IMR-90 (cell line): ENCODE measurements at regions not wholly inside any gene's neighbourhood (a gene's known extent, or its start where the extent isn't known, plus 50 kb on each side); places are given as distances from the start of the nearest gene placed in this dataset.

Experiments
- ATAC-seq: fragments of 200-7000 bp; cut with Tn5 transposase; 2 replicates; pipeline ENCODE4 v1.9.1; 2020; ENCODE audit warnings: low read depth, mild to moderate bottlenecking, moderate library complexity
- BruUV-seq: library from RNA; stranded (reverse); fragments of 400-500 nt; replicated peaks from 2 replicates; lab custom pipeline; 2021; lab: Mats Ljungman, UMichigan
- CTCF ChIA-PET: fragments of 300-600 bp; formaldehyde crosslinking; extraction: SDS; loops from one replicate; lab custom pipeline; 2021; ENCODE audit warnings: antibody characterized with exemption; lab: Yijun Ruan, JAX
- POLR2A ChIA-PET: fragments of 300-600 bp; sonication (Branson Sonifier 250); formaldehyde crosslinking; loops from one replicate; lab custom pipeline; 2022; ENCODE audit warnings: antibody characterized with exemption; ENCODE audit not compliant: unreplicated experiment; lab: Charles Lee
- DNase-seq: peaks from one replicate; pipeline ENCODE4 v3.0.0; 2013
- H2AFZ ChIP-seq: replicated peaks from 2 replicates; pipeline ENCODE3; 2013; ENCODE audit warnings: low read length, mild to moderate bottlenecking; ENCODE audit not compliant: poor library complexity
- H2AK5ac ChIP-seq: 2 replicates; pipeline ENCODE4 v1.6.1; 2013; ENCODE audit warnings: low read depth, low read length, inconsistent platforms
- H2AK9ac ChIP-seq: replicated peaks from 2 replicates; pipeline ENCODE3; 2013; ENCODE audit warnings: mild to moderate bottlenecking, low read depth, low read length, moderate library complexity; ENCODE audit not compliant: poor library complexity
- H2BK120ac ChIP-seq: 2 replicates; pipeline ENCODE4 v1.6.1; 2013; ENCODE audit warnings: low read depth, low read length, inconsistent platforms
- H2BK15ac ChIP-seq: 3 replicates; pipeline ENCODE4 v1.6.1; 2013; ENCODE audit warnings: low read depth, low read length, inconsistent platforms
- H2BK20ac ChIP-seq: 2 replicates; pipeline ENCODE4 v1.6.1; 2013; ENCODE audit warnings: low read depth, mild to moderate bottlenecking, inconsistent platforms, low read length, moderate library complexity
- H2BK5ac ChIP-seq: 2 replicates; pipeline ENCODE4 v1.6.1; 2013; ENCODE audit warnings: mild to moderate bottlenecking, low read depth, low read length, inconsistent platforms; ENCODE audit not compliant: poor library complexity, severe bottlenecking
- H3K14ac ChIP-seq: replicated peaks from 2 replicates; pipeline ENCODE4 v1.6.1; 2013; ENCODE audit warnings: low read depth, low read length, inconsistent platforms
- H3K18ac ChIP-seq: 2 replicates; pipeline ENCODE4 v1.6.1; 2013; ENCODE audit warnings: low read depth, low read length, control low read depth
- H3K23ac ChIP-seq: 2 replicates; pipeline ENCODE4 v1.6.1; 2013; ENCODE audit warnings: low read depth, low read length, inconsistent platforms
- H3K27ac ChIP-seq: 2 replicates; pipeline ENCODE4 v1.5.1; 2013; ENCODE audit warnings: mild to moderate bottlenecking, control low read depth, low read length; ENCODE audit not compliant: insufficient read depth
- H3K27me3 ChIP-seq: 2 replicates; pipeline ENCODE4 v1.6.1; 2013; ENCODE audit warnings: low read length; ENCODE audit not compliant: control insufficient read depth, insufficient read depth
- H3K36me3 ChIP-seq: 2 replicates; pipeline ENCODE4 v1.6.1; 2013; ENCODE audit warnings: low read length, mixed read lengths; ENCODE audit not compliant: control insufficient read depth, insufficient read depth
- H3K4ac ChIP-seq: 2 replicates; pipeline ENCODE4 v1.6.1; 2013; ENCODE audit warnings: low read depth, low read length, inconsistent platforms
- H3K4me1 ChIP-seq: 2 replicates; pipeline ENCODE4 v1.6.1; 2013; ENCODE audit warnings: low read length, mixed read lengths; ENCODE audit not compliant: control insufficient read depth, insufficient read depth
- H3K4me2 ChIP-seq: 2 replicates; pipeline ENCODE4 v1.6.1; 2013; ENCODE audit warnings: low read depth, mild to moderate bottlenecking, control low read depth, low read length, moderate library complexity
- H3K4me3 ChIP-seq: 2 replicates; pipeline ENCODE4 v1.5.1; 2013; ENCODE audit warnings: low read depth, mild to moderate bottlenecking, control low read depth, low read length, moderate library complexity; ENCODE audit not compliant: insufficient read depth
- H3K56ac ChIP-seq: 2 replicates; pipeline ENCODE4 v1.6.1; 2013; ENCODE audit warnings: low read length, inconsistent platforms; ENCODE audit not compliant: insufficient read depth; ENCODE audit errors: extremely low read depth
- H3K79me1 ChIP-seq, 2 experiments: 2 replicates each; pipeline ENCODE4 v1.6.1; 2013; ENCODE audit warnings: low read length in 2 of 2, inconsistent platforms in 1 of 2, low read depth in 1 of 2
- H3K9ac ChIP-seq: 2 replicates; pipeline ENCODE4 v1.6.1; 2013; ENCODE audit warnings: low read depth, low read length, control low read depth
- H3K9me1 ChIP-seq: 2 replicates; pipeline ENCODE4 v1.6.1; 2013; ENCODE audit warnings: low read length, inconsistent platforms; ENCODE audit not compliant: insufficient read depth
- H3K9me3 ChIP-seq: 2 replicates; pipeline ENCODE4 v1.6.1; 2013; ENCODE audit warnings: low read length; ENCODE audit not compliant: control insufficient read depth, insufficient read depth
- H4K20me1 ChIP-seq: 2 replicates; pipeline ENCODE4 v1.6.1; 2013; ENCODE audit warnings: low read length, inconsistent platforms; ENCODE audit not compliant: insufficient read depth
- H4K5ac ChIP-seq: 2 replicates; pipeline ENCODE4 v1.6.1; 2013; ENCODE audit warnings: mild to moderate bottlenecking, low read depth, low read length, control low read depth
- H4K8ac ChIP-seq, 2 experiments: 2 replicates each; pipeline ENCODE4 v1.6.1; 2013; ENCODE audit warnings: low read depth in 2 of 2, low read length in 2 of 2, control low read depth in 1 of 2, inconsistent platforms in 1 of 2
- H4K91ac ChIP-seq: 2 replicates; pipeline ENCODE4 v1.6.1; 2013; ENCODE audit warnings: low read depth, low read length, inconsistent platforms; ENCODE audit not compliant: insufficient read depth
- CEBPB ChIP-seq: IDR thresholded peaks from 2 replicates; pipeline ENCODE4 v1.6.1; 2012; ENCODE audit warnings: low read depth, low read length, improper control_type of control experiment
- CHD1 ChIP-seq: IDR thresholded peaks from 2 replicates; pipeline ENCODE4 v1.6.1; 2012; ENCODE audit warnings: low read depth, low read length, improper control_type of control experiment
- CTCF ChIP-seq: conservative IDR thresholded peaks from 2 replicates; pipeline ENCODE4 v1.5.1; 2012; ENCODE audit warnings: mild to moderate bottlenecking, low read depth, low read length, improper control_type of control experiment
- ELK1 ChIP-seq: fragments of 150-350 bp; IDR thresholded peaks from 2 replicates; pipeline ENCODE4 v1.6.1; 2016; ENCODE audit warnings: low read depth, mild to moderate bottlenecking, low read length, moderate library complexity, borderline replicate concordance
- FOS ChIP-seq: fragments of 150-350 bp; IDR thresholded peaks from 2 replicates; pipeline ENCODE4 v1.6.1; 2016; ENCODE audit warnings: low read depth, low read length
- MAFK ChIP-seq: IDR thresholded peaks from 2 replicates; pipeline ENCODE4 v1.6.1; 2012; ENCODE audit warnings: low read depth, low read length, improper control_type of control experiment
- MXI1 ChIP-seq: IDR thresholded peaks from 2 replicates; pipeline ENCODE4 v1.6.1; 2012; ENCODE audit warnings: low read depth, mild to moderate bottlenecking, low read length, moderate library complexity, borderline replicate concordance
- NFE2L2 ChIP-seq: fragments of 150-350 bp; IDR thresholded peaks from 2 replicates; pipeline ENCODE4 v1.6.1; 2016; ENCODE audit warnings: low read depth, mild to moderate bottlenecking, low read length
- POLR2A ChIP-seq: IDR thresholded peaks from 2 replicates; pipeline ENCODE4 v1.6.1; 2012; ENCODE audit warnings: mild to moderate bottlenecking, low read depth, low read length
- RFX5 ChIP-seq: IDR thresholded peaks from 2 replicates; pipeline ENCODE4 v1.8.0; 2012; ENCODE audit warnings: low read depth, mild to moderate bottlenecking, low read length, moderate library complexity
- WGBS, 2 experiments: methylation state at CpG; one replicate each; pipeline versions ENCODE4 v1.1.5 to v1.1.7; 2013; ENCODE audit warnings: missing lambda C conversion rate in 2 of 2; ENCODE audit not compliant: insufficient read length in 1 of 2; ENCODE audit errors: extremely low coverage in 2 of 2; 5-methylcytosine and 5-hydroxymethylcytosine counted together
- dilution Hi-C: fragments of 300-500 bp; cut with HindIII; formaldehyde crosslinking; loops from one replicate; pipeline ENCODE4 v1.14.3; 2018; ENCODE audit warnings: low sequenced_read_pairs; ENCODE audit not compliant: unreplicated experiment
- in situ Hi-C: fragments of 300-500 bp; cut with MboI; formaldehyde crosslinking; loops from 3 replicates; pipeline ENCODE4 v1.14.3; 2019; ENCODE audit warnings: low sequenced_read_pairs, inconsistent platforms, mixed read lengths
- intact Hi-C: fragments of 100-400 bp; cut with micrococcal nuclease; formaldehyde crosslinking; loops from 2 replicates; pipeline ENCODE4 v1.10.0; 2022

- H3K4me2 ChIP-seq: no peak overlapping the region
These were observed 67.8 kb upstream of the ACYP2 start for GRCh38 chr2:54047658-54048057.

More at GRCh38 chr2:54047658-54048057, 67.8 kb upstream of the ACYP2 start:
- H4K8ac ChIP-seq: no peak overlapping the region
- no peak overlapping the region for H3K4ac ChIP-seq
- no peak overlapping the region for H2AK9ac ChIP-seq
- in situ Hi-C loops (no loop called here), dilution Hi-C loops (no loop called here), intact Hi-C loops (no loop called here)
- peaks cover 4% of the 10 kb centered on the region for H3K4me1 ChIP-seq
- H3K23ac ChIP-seq: no peak overlapping the region
- no peak overlapping the region for H2AFZ ChIP-seq
- no peak overlapping the region for H4K5ac ChIP-seq
- H3K9me3 ChIP-seq: peaks cover 4% of the 10 kb centered on the region; the same call in 1 of the 2 replicates
- no peak for TF ChIP-seq MAFK
- TF ChIP-seq FOS: no peak
- TF ChIP-seq ELK1: no peak
- TF ChIP-seq POLR2A: no peak
- no peak for TF ChIP-seq MXI1
- no peak for TF ChIP-seq NFE2L2
- no peak for TF ChIP-seq CTCF
- no peak for TF ChIP-seq CHD1
- TF ChIP-seq RFX5: no peak
- TF ChIP-seq CEBPB: no peak
- no peak overlapping the region for H3K9ac ChIP-seq
- no CpG with 5 or more reads among the region's 3 CpGs for WGBS, 2 experiments
- 0 out of 2 replicates have a peak, but pooled peaks cover 3% of the 10 kb centered on the region for H3K9me1 ChIP-seq
- H3K27me3 ChIP-seq: no peaks in the 10 kb centered on the region
- no peak overlapping the region for H4K91ac ChIP-seq
- no peaks in the 10 kb centered on the region for H4K20me1 ChIP-seq
- BruUV-seq: no TSS peak
- 0 out of 4 replicates have a peak, but pooled peaks cover 0 to 2% of the 10 kb centered on the region in 2 experiments for H3K79me1 ChIP-seq
- H3K36me3 ChIP-seq: peaks cover 2% of the 10 kb centered on the region; the same call in 1 of the 2 replicates
- no peak overlapping the region for H2BK5ac ChIP-seq
- DNase-seq: no peak
- ChIA-PET POLR2A (no interaction called here), CTCF (no interaction called here)
- no peak overlapping the region for H2BK120ac ChIP-seq
- no peak overlapping the region for H2BK15ac ChIP-seq
- H3K14ac ChIP-seq: no peak overlapping the region
- H2AK5ac ChIP-seq: no peak overlapping the region
- H3K27ac ChIP-seq: no peak overlapping the region
- no peak overlapping the region for H3K56ac ChIP-seq
- no peak for ATAC-seq
- H3K4me3 ChIP-seq: no peak overlapping the region
- H2BK20ac ChIP-seq: no peak overlapping the region
- H3K18ac ChIP-seq: no peak overlapping the region
